Vagina (tissue), 2 donors: ENCODE measurements at regions not wholly inside any gene's neighbourhood (a gene's known extent, or its start where the extent isn't known, plus 50 kb on each side); places are given as distances from the start of the nearest gene placed in this dataset.

Experiments
- CTCF ChIP-seq, 3 experiments: fragments of 450-650 bp in 2 of 3; fragments of 200-600 bp in 1 of 3; sonication (generic) in 1 of 3; IDR thresholded peaks; one replicate each; pipeline ENCODE4 v1.5.1; 2017 to 2019; ENCODE audit warnings: antibody characterized with exemption in 3 of 3, mild to moderate bottlenecking in 2 of 3, moderate library complexity in 2 of 3
- POLR2A ChIP-seq, 2 donors: fragments of 450-650 bp; IDR thresholded peaks; one replicate each; pipeline ENCODE4 v1.6.1; 2017; ENCODE audit warnings: antibody characterized with exemption in 2 of 2, mild to moderate bottlenecking in 2 of 2, moderate library complexity in 2 of 2
- POLR2AphosphoS5 ChIP-seq, 2 donors: sonication (generic); formaldehyde crosslinking; IDR thresholded peaks; one replicate each; pipeline ENCODE4 v1.9.0; 2017; ENCODE audit warnings: antibody characterized with exemption in 2 of 2, mild to moderate bottlenecking in 2 of 2, low read depth in 1 of 2; ENCODE audit not compliant: insufficient read depth in 1 of 2

- no peak for TF ChIP-seq POLR2A (IDR thresholded peaks at IDR 0.05)
- no peak for TF ChIP-seq CTCF (IDR thresholded peaks at IDR 0.05)
- TF ChIP-seq POLR2AphosphoS5 (IDR thresholded peaks at IDR 0.05; ENCODE audit: insufficient read depth in 1 of 2, low read depth in 1 of 2) = no peak
These were observed 532.9 kb upstream of the ID2 start for GRCh38 chr2:8149007-8149405.
